ENCODE measurements at regions not wholly inside any gene's neighbourhood (a gene's known extent, or its start where the extent isn't known, plus 50 kb on each side); places are given as distances from the start of the nearest gene placed in this dataset.

- no peak for DNase-seq (ENCODE audit: low read depth in 2 of 2)
Observed at GRCh38 chrX:106499473-106499872, 112.3 kb upstream of the RADX start.

GRCh38 chrX:106510713-106511403 lies 100.9 kb upstream of the RADX start:
- no peak for DNase-seq (ENCODE audit: low read depth in 2 of 2)

Data from stimulated activated CD8-positive, alpha-beta memory T cell treated with anti-CD3 and anti-CD28 coated beads, Interleukin-15, amount 100 ng/mL, for 48 hours (primary cell).